GM19240 (cell line): ENCODE measurements at regions not wholly inside any gene's neighbourhood (a gene's known extent, or its start where the extent isn't known, plus 50 kb on each side); places are given as distances from the start of the nearest gene placed in this dataset.

ENCODE experiments used
- DNase-seq: peaks from one replicate; pipeline ENCODE4 v3.0.0; 2011; ENCODE audit warnings: low spot score; ENCODE audit not compliant: insufficient read length

GRCh38 chrX:17206584-17206983 lies 168.4 kb upstream of the NHS start:
- no peak for DNase-seq

- DNase-seq, result no peak
Observed at GRCh38 chrX:17214962-17215361, 160.0 kb upstream of the NHS start.

- no peak for DNase-seq
Observed at GRCh38 chrX:17226736-17227135, 148.3 kb upstream of the NHS start.

- no peak for DNase-seq
Observed at GRCh38 chrX:17237146-17237545, 137.9 kb upstream of the NHS start.

GRCh38 chrX:17242470-17242869 lies 132.5 kb upstream of the NHS start:
- DNase-seq, result peak; percentile 13

- no peak for DNase-seq
Observed at GRCh38 chrX:17247144-17247543, 127.9 kb upstream of the NHS start.

GRCh38 chrX:17262123-17262522 lies 112.9 kb upstream of the NHS start:
- no peak for DNase-seq

GRCh38 chrX:17266136-17266535 lies 108.9 kb upstream of the NHS start:
- DNase-seq, result no peak

GRCh38 chrX:17278961-17279360 lies 96.0 kb upstream of the NHS start:
- no peak for DNase-seq

- no peak for DNase-seq
Observed at GRCh38 chrX:17285983-17286382, 89.0 kb upstream of the NHS start.

GRCh38 chrX:17291171-17291900 lies 83.7 kb upstream of the NHS start:
- DNase-seq, result no peak

- no peak for DNase-seq
Observed at GRCh38 chrX:17292111-17292527, 82.9 kb upstream of the NHS start.

GRCh38 chrX:17294561-17294960 lies 80.4 kb upstream of the NHS start:
- DNase-seq, result no peak

GRCh38 chrX:17295791-17296190 lies 79.2 kb upstream of the NHS start:
- no peak for DNase-seq

GRCh38 chrX:17298564-17298963 lies 76.4 kb upstream of the NHS start:
- DNase-seq, result no peak

- no peak for DNase-seq
Observed at GRCh38 chrX:17299206-17299605, 75.8 kb upstream of the NHS start.

GRCh38 chrX:17323397-17323796 lies 51.6 kb upstream of the NHS start:
- DNase-seq, result no peak
